ENCODE measurements at regions not wholly inside any gene's neighbourhood (a gene's known extent, or its start where the extent isn't known, plus 50 kb on each side); places are given as distances from the start of the nearest gene placed in this dataset.

GRCh38 chr5:124231802-124232201 is 514.6 kb downstream of the ZNF608 start:
- TF ChIP-seq FOXJ3 (CRISPR knock-in tag; IDR thresholded peaks at IDR 0.05) (no peak), TEAD4 (IDR thresholded peaks at IDR 0.05; ENCODE audit: borderline replicate concordance, insufficient read depth) (no peak), PBX3 (IDR thresholded peaks at IDR 0.05) (no peak), YY1 (IDR thresholded peaks at IDR 0.05; ENCODE audit: low read depth) (no peak), EZH2phosphoT487 (IDR thresholded peaks at IDR 0.05; ENCODE audit: borderline replicate concordance, low read depth) (no peak)
- TF ChIP-seq, protein P1, sequence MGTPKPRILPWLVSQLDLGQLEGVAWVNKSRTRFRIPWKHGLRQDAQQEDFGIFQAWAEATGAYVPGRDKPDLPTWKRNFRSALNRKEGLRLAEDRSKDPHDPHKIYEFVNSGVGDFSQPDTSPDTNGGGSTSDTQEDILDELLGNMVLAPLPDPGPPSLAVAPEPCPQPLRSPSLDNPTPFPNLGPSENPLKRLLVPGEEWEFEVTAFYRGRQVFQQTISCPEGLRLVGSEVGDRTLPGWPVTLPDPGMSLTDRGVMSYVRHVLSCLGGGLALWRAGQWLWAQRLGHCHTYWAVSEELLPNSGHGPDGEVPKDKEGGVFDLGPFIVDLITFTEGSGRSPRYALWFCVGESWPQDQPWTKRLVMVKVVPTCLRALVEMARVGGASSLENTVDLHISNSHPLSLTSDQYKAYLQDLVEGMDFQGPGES (IDR thresholded peaks at IDR 0.05; ENCODE audit: low read depth, low read length): no peak
- H3F3A ChIP-seq (replicated peaks; ENCODE audit: insufficient read depth): no peaks in the 10 kb centered on the region
- 81% methylated on average over 3 of the region's 3 CpGs for WGBS (ENCODE audit: low lambda C conversion rate)
- no peak overlapping the region for H3K4me2 ChIP-seq
- H3K4me1 ChIP-seq (ENCODE audit: control insufficient read depth in 1 of 2, insufficient read depth in 2 of 2, low read depth in 1 of 2, low read length in 1 of 2): peaks cover 0 to 25% of the 10 kb centered on the region in 2 experiments; a peak in 2 of 4 replicates
- no peak overlapping the region for H3K9ac ChIP-seq
- H3K9me2 ChIP-seq: no peaks in the 10 kb centered on the region
- ChIA-PET CTCF (no interaction called here), POLR2A (no interaction called here)
- H3K27ac ChIP-seq (ENCODE audit: low read depth in 2 of 2, low read length in 1 of 2): no peak overlapping the region
- no peak overlapping the region for H3K4me3 ChIP-seq (ENCODE audit: low read depth in 2 of 2, low read length in 1 of 2)
- H3K79me2 ChIP-seq (ENCODE audit: insufficient read depth): no peaks in the 10 kb centered on the region
- H3K9me3 ChIP-seq: no peaks in the 10 kb centered on the region
- H4K20me1 ChIP-seq (ENCODE audit: insufficient read depth): no peaks in the 10 kb centered on the region
- no peaks in the 10 kb centered on the region for H3K36me3 ChIP-seq (replicated peaks in 1 of 2; ENCODE audit: control insufficient read depth in 1 of 2, insufficient read depth in 2 of 2, low read length in 1 of 2)
- no peak for DNase-seq
- H3K27me3 ChIP-seq (ENCODE audit: insufficient read depth): no peaks in the 10 kb centered on the region
- no peak overlapping the region for H2AFZ ChIP-seq (ENCODE audit: low read depth)

- DNase-seq: no peak
- Histone ChIP-seq H3K9ac (no peak overlapping the region), H3K4me3 (ENCODE audit: low read depth in 2 of 2, low read length in 1 of 2) (no peak overlapping the region), H2AFZ (ENCODE audit: low read depth) (no peak overlapping the region), H3K79me2 (ENCODE audit: insufficient read depth) (no peaks in the 10 kb centered on the region), H3K27me3 (ENCODE audit: insufficient read depth) (no peaks in the 10 kb centered on the region), H3K9me2 (no peaks in the 10 kb centered on the region), H3K9me3 (no peaks in the 10 kb centered on the region), H4K20me1 (ENCODE audit: insufficient read depth) (no peaks in the 10 kb centered on the region), H3K27ac (ENCODE audit: low read depth in 2 of 2, low read length in 1 of 2) (no peak overlapping the region), H3K4me2 (no peak overlapping the region), H3F3A (replicated peaks; ENCODE audit: insufficient read depth) (no peaks in the 10 kb centered on the region), H3K4me1 (ENCODE audit: control insufficient read depth in 1 of 2, insufficient read depth in 2 of 2, low read depth in 1 of 2, low read length in 1 of 2) (peaks cover 0 to 20% of the 10 kb centered on the region in 2 experiments; a peak in 2 of 4 replicates), H3K36me3 (replicated peaks in 1 of 2; ENCODE audit: control insufficient read depth in 1 of 2, insufficient read depth in 2 of 2, low read length in 1 of 2) (no peaks in the 10 kb centered on the region)
- ChIA-PET POLR2A (no interaction called here), CTCF (no interaction called here)
- 54% methylated on average over 4 of the region's 5 CpGs for WGBS (ENCODE audit: low lambda C conversion rate)
- no peak for TF ChIP-seq CHD2 (IDR thresholded peaks at IDR 0.05; ENCODE audit: low read length, partially characterized antibody)
- no peak for TF ChIP-seq EZH2phosphoT487 (IDR thresholded peaks at IDR 0.05; ENCODE audit: borderline replicate concordance, low read depth)
- TF ChIP-seq ELF1 (IDR thresholded peaks at IDR 0.05): no peak
- TF ChIP-seq TEAD4 (IDR thresholded peaks at IDR 0.05; ENCODE audit: borderline replicate concordance, insufficient read depth): no peak
- TF ChIP-seq CTCF (IDR thresholded peaks at IDR 0.05): no peak
- TF ChIP-seq TCF12 (IDR thresholded peaks at IDR 0.05): no peak
- no peak for TF ChIP-seq SMC3 (IDR thresholded peaks at IDR 0.05; ENCODE audit: low read depth, low read length)
- TF ChIP-seq JUND (IDR thresholded peaks at IDR 0.05): no peak
- no peak for TF ChIP-seq RAD21 (IDR thresholded peaks at IDR 0.05; ENCODE audit: low read length)
- TF ChIP-seq MXI1 (IDR thresholded peaks at IDR 0.05; ENCODE audit: low read depth, low read length): no peak
These were observed 515.2 kb downstream of the ZNF608 start for GRCh38 chr5:124231230-124231629.

Measured in SK-N-SH (cell line).